Activated CD8-positive, alpha-beta T cell treated with anti-CD3 and anti-CD28 coated beads, Interleukin-2, amount 10 ng/mL, durations not matched to agents 7 days and 5 days (primary cell): ENCODE measurements at regions not wholly inside any gene's neighbourhood (a gene's known extent, or its start where the extent isn't known, plus 50 kb on each side); places are given as distances from the start of the nearest gene placed in this dataset.

ENCODE experiments used
- ATAC-seq: fragments of 150-1000 bp; cut with Tn5 transposase; one replicate; pipeline ENCODE4 v1.10.0; 2021; ENCODE audit warnings: moderate library complexity
- CTCF ChIA-PET: fragments of 350-600 bp; sonication (Branson Sonifier 250); formaldehyde crosslinking; loops from one replicate; lab custom pipeline; 2021; ENCODE audit warnings: antibody characterized with exemption; lab: Charles Lee
- POLR2A ChIA-PET: fragments of 350-600 bp; sonication (Branson Sonifier 250); formaldehyde crosslinking; loops from one replicate; lab custom pipeline; 2021; ENCODE audit warnings: antibody characterized with exemption; lab: Charles Lee
- DNase-seq: peaks from one replicate; pipeline ENCODE4 v3.0.0-alpha.2; 2020
- H3K27ac Mint-ChIP-seq: one replicate; pipeline ENCODE4 v1.8.0; 2021; ENCODE audit warnings: mild to moderate bottlenecking, mixed read lengths
- H3K27me3 Mint-ChIP-seq: one replicate; pipeline ENCODE4 v1.8.0; 2021; ENCODE audit warnings: low read depth, mixed read lengths
- H3K36me3 Mint-ChIP-seq: one replicate; pipeline ENCODE4 v1.8.0; 2021; ENCODE audit warnings: low read depth, mixed read lengths
- H3K4me1 Mint-ChIP-seq: one replicate; pipeline ENCODE4 v1.8.0; 2021; ENCODE audit warnings: low read depth, mixed read lengths
- H3K4me3 Mint-ChIP-seq: one replicate; pipeline ENCODE4 v1.8.0; 2021; ENCODE audit warnings: mild to moderate bottlenecking, mixed read lengths
- H3K9me3 Mint-ChIP-seq: one replicate; pipeline ENCODE4 v1.8.0; 2022; ENCODE audit warnings: mixed read lengths; ENCODE audit not compliant: insufficient read depth

GRCh38 chr14:25274529-25274928 lies 224.6 kb upstream of the STXBP6 start:
- no peaks in the 10 kb centered on the region for H3K9me3 Mint-ChIP-seq
- H3K4me1 Mint-ChIP-seq, result no peaks in the 10 kb centered on the region
- H3K4me3 Mint-ChIP-seq, result no peak overlapping the region
- ChIA-PET CTCF (no interaction called here), POLR2A (interaction anchor here (0.6 kb wide), 1 partner anchor 365 kb away, joined by 5 read pairs; no protein-coding TSS in a partner anchor)
- no peaks in the 10 kb centered on the region for H3K27me3 Mint-ChIP-seq
- H3K36me3 Mint-ChIP-seq, result no peaks in the 10 kb centered on the region
- H3K27ac Mint-ChIP-seq, result no peak overlapping the region
- DNase-seq, result no peak
- ATAC-seq, result no peak

- ATAC-seq, result no peak
- Mint-ChIP-seq H3K36me3 (no peaks in the 10 kb centered on the region), H3K4me1 (no peaks in the 10 kb centered on the region), H3K4me3 (no peak overlapping the region), H3K9me3 (no peaks in the 10 kb centered on the region), H3K27me3 (no peaks in the 10 kb centered on the region), H3K27ac (no peak overlapping the region)
- CTCF ChIA-PET, result no interaction called here
- no peak for DNase-seq
- POLR2A ChIA-PET, result no interaction called here
Measured at GRCh38 chr14:25267186-25267585, 217.2 kb upstream of the STXBP6 start.

GRCh38 chr14:25259470-25259869 lies 209.5 kb upstream of the STXBP6 start:
- ChIA-PET CTCF (no interaction called here), POLR2A (no interaction called here)
- no peaks in the 10 kb centered on the region for H3K27me3 Mint-ChIP-seq

GRCh38 chr14:25252793-25253192 lies 202.8 kb upstream of the STXBP6 start:
- ChIA-PET CTCF (no interaction called here), POLR2A (no interaction called here)
- ATAC-seq (no peak), DNase-seq (no peak)
- no peaks in the 10 kb centered on the region for H3K27me3 Mint-ChIP-seq
- no peak overlapping the region for H3K27ac Mint-ChIP-seq
- no peaks in the 10 kb centered on the region for H3K9me3 Mint-ChIP-seq
- H3K4me1 Mint-ChIP-seq, result no peaks in the 10 kb centered on the region
- no peak overlapping the region for H3K4me3 Mint-ChIP-seq
- no peaks in the 10 kb centered on the region for H3K36me3 Mint-ChIP-seq

More at GRCh38 chr14:25259470-25259869, 209.5 kb upstream of the STXBP6 start:
- no peak for DNase-seq
- no peaks in the 10 kb centered on the region for H3K4me1 Mint-ChIP-seq
- no peak for ATAC-seq
- H3K27ac Mint-ChIP-seq, result no peak overlapping the region
- no peaks in the 10 kb centered on the region for H3K36me3 Mint-ChIP-seq
- no peak overlapping the region for H3K4me3 Mint-ChIP-seq
- H3K9me3 Mint-ChIP-seq, result no peaks in the 10 kb centered on the region

GRCh38 chr14:25250516-25250915 lies 200.6 kb upstream of the STXBP6 start:
- ChIA-PET CTCF (interaction anchor here (0.9 kb wide), 1 partner anchor 69 kb away, joined by 3 read pairs; no protein-coding TSS in a partner anchor), POLR2A (no interaction called here)
- ATAC-seq (no peak), DNase-seq (no peak)
- no peaks in the 10 kb centered on the region for H3K36me3 Mint-ChIP-seq
- no peaks in the 10 kb centered on the region for H3K9me3 Mint-ChIP-seq
- H3K27ac Mint-ChIP-seq, result no peak overlapping the region
- no peak overlapping the region for H3K4me3 Mint-ChIP-seq
- H3K4me1 Mint-ChIP-seq, result no peaks in the 10 kb centered on the region
- H3K27me3 Mint-ChIP-seq, result no peaks in the 10 kb centered on the region

GRCh38 chr14:25247609-25248008 lies 197.7 kb upstream of the STXBP6 start:
- H3K27ac Mint-ChIP-seq, result no peak overlapping the region
- no peak for DNase-seq
- H3K9me3 Mint-ChIP-seq, result no peaks in the 10 kb centered on the region
- ATAC-seq, result no peak
- no peaks in the 10 kb centered on the region for H3K36me3 Mint-ChIP-seq
- H3K27me3 Mint-ChIP-seq, result no peaks in the 10 kb centered on the region
- H3K4me3 Mint-ChIP-seq, result no peak overlapping the region
- POLR2A ChIA-PET, result no interaction called here
- H3K4me1 Mint-ChIP-seq, result no peaks in the 10 kb centered on the region
- CTCF ChIA-PET, result no interaction called here

GRCh38 chr14:25246751-25247150 lies 196.8 kb upstream of the STXBP6 start:
- no peaks in the 10 kb centered on the region for H3K9me3 Mint-ChIP-seq
- no peak overlapping the region for H3K4me3 Mint-ChIP-seq
- DNase-seq, result no peak
- H3K27ac Mint-ChIP-seq, result no peak overlapping the region
- H3K27me3 Mint-ChIP-seq, result no peaks in the 10 kb centered on the region
- no peaks in the 10 kb centered on the region for H3K4me1 Mint-ChIP-seq
- ChIA-PET POLR2A (no interaction called here), CTCF (no interaction called here)
- no peak for ATAC-seq
- H3K36me3 Mint-ChIP-seq, result no peaks in the 10 kb centered on the region

- Mint-ChIP-seq H3K27ac (no peak overlapping the region), H3K4me1 (no peaks in the 10 kb centered on the region), H3K36me3 (no peaks in the 10 kb centered on the region), H3K4me3 (no peak overlapping the region), H3K27me3 (no peaks in the 10 kb centered on the region), H3K9me3 (no peaks in the 10 kb centered on the region)
- ChIA-PET POLR2A (no interaction called here), CTCF (no interaction called here)
- no peak for DNase-seq
- ATAC-seq, result no peak
Measured at GRCh38 chr14:25239170-25239569, 189.2 kb upstream of the STXBP6 start.

- ATAC-seq (no peak), DNase-seq (no peak)
- no peaks in the 10 kb centered on the region for H3K27me3 Mint-ChIP-seq
- no peaks in the 10 kb centered on the region for H3K4me1 Mint-ChIP-seq
- CTCF ChIA-PET, result interaction anchor here (1.2 kb wide), 1 partner anchor 528 kb away, joined by 3 read pairs; no protein-coding TSS in a partner anchor
- no peak overlapping the region for H3K27ac Mint-ChIP-seq
- no peaks in the 10 kb centered on the region for H3K9me3 Mint-ChIP-seq
- H3K36me3 Mint-ChIP-seq, result no peaks in the 10 kb centered on the region
- H3K4me3 Mint-ChIP-seq, result no peak overlapping the region
- POLR2A ChIA-PET, result no interaction called here
Measured at GRCh38 chr14:25237845-25238244, 187.9 kb upstream of the STXBP6 start.

- CTCF ChIA-PET, result no interaction called here
- ATAC-seq (no peak), DNase-seq (no peak)
- POLR2A ChIA-PET, result no interaction called here
- no peaks in the 10 kb centered on the region for H3K36me3 Mint-ChIP-seq
- H3K4me3 Mint-ChIP-seq, result no peak overlapping the region
- H3K4me1 Mint-ChIP-seq, result no peaks in the 10 kb centered on the region
- H3K9me3 Mint-ChIP-seq, result no peaks in the 10 kb centered on the region
- H3K27me3 Mint-ChIP-seq, result no peaks in the 10 kb centered on the region
- no peak overlapping the region for H3K27ac Mint-ChIP-seq
Measured at GRCh38 chr14:25233613-25234012, 183.7 kb upstream of the STXBP6 start.

- H3K4me3 Mint-ChIP-seq, result no peak overlapping the region
- H3K4me1 Mint-ChIP-seq, result no peaks in the 10 kb centered on the region
- no peaks in the 10 kb centered on the region for H3K9me3 Mint-ChIP-seq
- DNase-seq (no peak), ATAC-seq (no peak)
- CTCF ChIA-PET, result no interaction called here
- no peaks in the 10 kb centered on the region for H3K36me3 Mint-ChIP-seq
- no peaks in the 10 kb centered on the region for H3K27me3 Mint-ChIP-seq
- H3K27ac Mint-ChIP-seq, result no peak overlapping the region
- POLR2A ChIA-PET, result interaction anchor here (0.8 kb wide), 1 partner anchor 143 kb away, joined by 3 read pairs; no protein-coding TSS in a partner anchor
Measured at GRCh38 chr14:25231004-25231403, 181.1 kb upstream of the STXBP6 start.

- no peak for ATAC-seq
Measured at GRCh38 chr14:25226214-25226613, 176.3 kb upstream of the STXBP6 start.

GRCh38 chr14:25222256-25222655 lies 172.3 kb upstream of the STXBP6 start:
- ATAC-seq (no peak), DNase-seq (no peak)
- ChIA-PET CTCF (no interaction called here), POLR2A (no interaction called here)
- H3K4me3 Mint-ChIP-seq, result no peak overlapping the region
- no peaks in the 10 kb centered on the region for H3K36me3 Mint-ChIP-seq
- no peaks in the 10 kb centered on the region for H3K27me3 Mint-ChIP-seq
- no peaks in the 10 kb centered on the region for H3K9me3 Mint-ChIP-seq
- H3K4me1 Mint-ChIP-seq, result no peaks in the 10 kb centered on the region
- no peak overlapping the region for H3K27ac Mint-ChIP-seq

More at GRCh38 chr14:25226214-25226613, 176.3 kb upstream of the STXBP6 start:
- no peaks in the 10 kb centered on the region for H3K9me3 Mint-ChIP-seq
- POLR2A ChIA-PET, result no interaction called here
- H3K4me1 Mint-ChIP-seq, result no peaks in the 10 kb centered on the region
- H3K27me3 Mint-ChIP-seq, result no peaks in the 10 kb centered on the region
- CTCF ChIA-PET, result no interaction called here
- H3K36me3 Mint-ChIP-seq, result no peaks in the 10 kb centered on the region
- no peak for DNase-seq
- H3K4me3 Mint-ChIP-seq, result no peak overlapping the region
- no peak overlapping the region for H3K27ac Mint-ChIP-seq
